ENCODE measurements at regions not wholly inside any gene's neighbourhood (a gene's known extent, or its start where the extent isn't known, plus 50 kb on each side); places are given as distances from the start of the nearest gene placed in this dataset.
"Not testable (repeated sequence)": the region's sequence is repeated elsewhere in the genome, so short reads cannot be mapped to it uniquely, and the experiment has no call there.

DNA sequence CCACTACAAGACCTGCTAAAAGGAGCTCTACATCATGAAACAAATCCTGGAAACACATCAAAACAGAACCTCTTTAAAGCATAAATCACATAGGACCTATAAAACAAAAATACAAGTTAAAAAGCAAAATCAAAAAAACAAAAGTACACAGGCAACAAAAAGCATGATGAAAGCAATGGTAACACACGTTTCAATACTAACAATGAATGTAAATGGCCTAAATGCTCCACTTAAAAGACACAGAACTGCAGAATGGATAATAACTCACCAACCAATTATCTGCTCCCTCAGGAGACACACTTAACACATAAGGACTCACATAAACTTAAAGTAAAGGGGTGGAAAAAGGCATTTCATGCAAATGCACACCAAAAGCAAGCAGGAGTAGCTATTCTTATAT lies 66.1 kb upstream of the SSTR4 start:
- TF ChIP-seq, protein P1, sequence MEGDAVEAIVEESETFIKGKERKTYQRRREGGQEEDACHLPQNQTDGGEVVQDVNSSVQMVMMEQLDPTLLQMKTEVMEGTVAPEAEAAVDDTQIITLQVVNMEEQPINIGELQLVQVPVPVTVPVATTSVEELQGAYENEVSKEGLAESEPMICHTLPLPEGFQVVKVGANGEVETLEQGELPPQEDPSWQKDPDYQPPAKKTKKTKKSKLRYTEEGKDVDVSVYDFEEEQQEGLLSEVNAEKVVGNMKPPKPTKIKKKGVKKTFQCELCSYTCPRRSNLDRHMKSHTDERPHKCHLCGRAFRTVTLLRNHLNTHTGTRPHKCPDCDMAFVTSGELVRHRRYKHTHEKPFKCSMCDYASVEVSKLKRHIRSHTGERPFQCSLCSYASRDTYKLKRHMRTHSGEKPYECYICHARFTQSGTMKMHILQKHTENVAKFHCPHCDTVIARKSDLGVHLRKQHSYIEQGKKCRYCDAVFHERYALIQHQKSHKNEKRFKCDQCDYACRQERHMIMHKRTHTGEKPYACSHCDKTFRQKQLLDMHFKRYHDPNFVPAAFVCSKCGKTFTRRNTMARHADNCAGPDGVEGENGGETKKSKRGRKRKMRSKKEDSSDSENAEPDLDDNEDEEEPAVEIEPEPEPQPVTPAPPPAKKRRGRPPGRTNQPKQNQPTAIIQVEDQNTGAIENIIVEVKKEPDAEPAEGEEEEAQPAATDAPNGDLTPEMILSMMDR (IDR thresholded peaks at IDR 0.05; ENCODE audit: low read depth, low read length) = not testable (repeated sequence)
- not testable (repeated sequence) for TF ChIP-seq EZH2phosphoT487 (IDR thresholded peaks at IDR 0.05; ENCODE audit: low read depth)

Data from OCI-LY3 (cell line).